ENCODE measurements at regions not wholly inside any gene's neighbourhood (a gene's known extent, or its start where the extent isn't known, plus 50 kb on each side); places are given as distances from the start of the nearest gene placed in this dataset.

GRCh38 chr14:104522926-104523545, 56.5 kb upstream of the C14orf180 start:
- intact Hi-C loops (cut with micrococcal nuclease): no loop called here
- ATAC-seq (no peak), DNase-seq (no peak)

GRCh38 chr14:104523546-104523935, 56.0 kb upstream of the C14orf180 start:
- DNase-seq: no peak
- intact Hi-C loops (cut with micrococcal nuclease): no loop called here

GRCh38 chr14:104524726-104525125, 54.8 kb upstream of the C14orf180 start:
- DNase-seq (no peak), ATAC-seq (no peak)
- intact Hi-C loops (cut with micrococcal nuclease): no loop called here

More at GRCh38 chr14:104523546-104523935, 56.0 kb upstream of the C14orf180 start:
- no peak for ATAC-seq

GRCh38 chr14:104526723-104527645, 52.6 kb upstream of the C14orf180 start:
- DNase-seq (no peak), ATAC-seq (no peak)
- intact Hi-C loops (cut with micrococcal nuclease): no loop called here

GRCh38 chr14:104527857-104528459, 51.6 kb upstream of the C14orf180 start:
- intact Hi-C loops (cut with micrococcal nuclease): no loop called here
- DNase-seq (no peak), ATAC-seq (no peak)

- intact Hi-C loops (cut with micrococcal nuclease): no loop called here
- DNase-seq (no peak), ATAC-seq (no peak)
These were observed 51.1 kb upstream of the C14orf180 start for GRCh38 chr14:104528496-104528895.

Measured in left ventricle myocardium superior (tissue), 1 donor.